Brain pericyte (primary cell): ENCODE measurements at regions not wholly inside any gene's neighbourhood (a gene's known extent, or its start where the extent isn't known, plus 50 kb on each side); places are given as distances from the start of the nearest gene placed in this dataset.
"Not testable (repeated sequence)": the region's sequence is repeated elsewhere in the genome, so short reads cannot be mapped to it uniquely, and the experiment has no call there.

Source experiments
- DNase-seq: peaks from one replicate; pipeline ENCODE4 v3.0.0-alpha.2; 2012; ENCODE audit warnings: low read depth, low spot score

- DNase-seq: no peak
Measured at GRCh38 chr2:71959494-71959893, 188.2 kb downstream of the CYP26B1 start.

- not testable (repeated sequence) for DNase-seq
Measured at GRCh38 chr2:71958426-71958825, 189.2 kb downstream of the CYP26B1 start.

- DNase-seq: no peak
Measured at GRCh38 chr2:71952572-71953188, 195.0 kb downstream of the CYP26B1 start.

GRCh38 chr2:71951718-71952404 is 195.8 kb downstream of the CYP26B1 start:
- no peak for DNase-seq

GRCh38 chr2:71951083-71951468 is 196.6 kb downstream of the CYP26B1 start:
- no peak for DNase-seq

- DNase-seq: no peak
Measured at GRCh38 chr2:71950256-71951082, 197.2 kb downstream of the CYP26B1 start.

GRCh38 chr2:71949537-71949798 is 198.2 kb downstream of the CYP26B1 start:
- DNase-seq: no peak

GRCh38 chr2:71948781-71949536 is 198.7 kb downstream of the CYP26B1 start:
- no peak for DNase-seq

- no peak for DNase-seq
Measured at GRCh38 chr2:71947809-71948208, 199.9 kb downstream of the CYP26B1 start.

- no peak for DNase-seq
Measured at GRCh38 chr2:71945603-71945959, 202.1 kb downstream of the CYP26B1 start.

- no peak for DNase-seq
Measured at GRCh38 chr2:71944806-71945602, 202.7 kb downstream of the CYP26B1 start.

GRCh38 chr2:71944183-71944550 is 203.5 kb downstream of the CYP26B1 start:
- no peak for DNase-seq

GRCh38 chr2:71943238-71944182 is 204.2 kb downstream of the CYP26B1 start:
- DNase-seq: no peak

GRCh38 chr2:71941726-71942525 is 205.7 kb downstream of the CYP26B1 start:
- DNase-seq: no peak

GRCh38 chr2:71940695-71941094 is 207.0 kb downstream of the CYP26B1 start:
- no peak for DNase-seq

GRCh38 chr2:71939588-71940535 is 207.8 kb downstream of the CYP26B1 start:
- no peak for DNase-seq

- no peak for DNase-seq
Measured at GRCh38 chr2:71938659-71939587, 208.7 kb downstream of the CYP26B1 start.
